CD4-positive, CD25-positive, alpha-beta regulatory T cell (primary cell): ENCODE measurements at regions not wholly inside any gene's neighbourhood (a gene's known extent, or its start where the extent isn't known, plus 50 kb on each side); places are given as distances from the start of the nearest gene placed in this dataset.

Experiments used
- ATAC-seq, 2 donors: fragments of 150-1000 bp; cut with Tn5 transposase; one replicate each; pipeline ENCODE4 v1.10.0; 2021; ENCODE audit warnings: low read depth in 2 of 2, moderate number of reproducible peaks in 2 of 2, moderate library complexity in 1 of 2
- DNase-seq, 3 donors: peaks; one replicate each; pipeline versions ENCODE4 v3.0.0 to v3.0.0-alpha.2; 2012 to 2022; ENCODE audit warnings: mixed read lengths in 1 of 3
- H3K27ac ChIP-seq: one replicate; pipeline ENCODE4 v1.7.0; 2013; ENCODE audit warnings: mild to moderate bottlenecking, low read length; ENCODE audit not compliant: insufficient read depth, poor library complexity, severe bottlenecking
- H3K27me3 ChIP-seq: one replicate; pipeline ENCODE4 v1.7.0; 2013; ENCODE audit warnings: low read length; ENCODE audit not compliant: control insufficient read depth, insufficient read depth
- H3K36me3 ChIP-seq: one replicate; pipeline ENCODE4 v1.7.0; 2013; ENCODE audit warnings: mild to moderate bottlenecking, low read length, moderate library complexity; ENCODE audit not compliant: control insufficient read depth, insufficient read depth
- H3K4me1 ChIP-seq: 2 replicates; pipeline ENCODE4 v1.7.0; 2013; ENCODE audit warnings: mild to moderate bottlenecking, low read length; ENCODE audit not compliant: insufficient read depth, control insufficient read depth, poor library complexity, severe bottlenecking
- H3K4me3 ChIP-seq: one replicate; pipeline ENCODE4 v1.7.0; 2013; ENCODE audit warnings: low read depth, mild to moderate bottlenecking, low read length, moderate library complexity
- H3K9me3 ChIP-seq, 2 experiments: 1 replicate in 1 of 2; 2 replicates in 1 of 2; pipeline ENCODE4 v1.7.0; 2013; ENCODE audit warnings: low read length in 2 of 2, mild to moderate bottlenecking in 1 of 2, moderate library complexity in 1 of 2; ENCODE audit not compliant: control insufficient read depth in 2 of 2
- H3K27ac Mint-ChIP-seq, 3 donors: one replicate each; pipeline ENCODE4 v1.8.0; 2020 to 2022; ENCODE audit warnings: mild to moderate bottlenecking in 3 of 3, mixed read lengths in 3 of 3, moderate library complexity in 2 of 3
- H3K27me3 Mint-ChIP-seq: one replicate; pipeline ENCODE4 v1.8.0; 2022; ENCODE audit warnings: mild to moderate bottlenecking, mixed read lengths
- H3K36me3 Mint-ChIP-seq: one replicate; pipeline ENCODE4 v1.8.0; 2020; ENCODE audit warnings: mixed read lengths
- H3K4me1 Mint-ChIP-seq, 4 donors: one replicate each; pipeline ENCODE4 v1.8.0; 2020 to 2022; ENCODE audit warnings: mixed read lengths in 4 of 4, mild to moderate bottlenecking in 1 of 4
- H3K4me3 Mint-ChIP-seq, 4 donors: one replicate each; pipeline ENCODE4 v1.8.0; 2020 to 2022; ENCODE audit warnings: mild to moderate bottlenecking in 4 of 4, mixed read lengths in 4 of 4, moderate library complexity in 3 of 4
- H3K9me3 Mint-ChIP-seq, 7 donors: one replicate each; pipeline ENCODE4 v1.8.0; 2020 to 2022; ENCODE audit warnings: mixed read lengths in 7 of 7, mild to moderate bottlenecking in 3 of 7, moderate library complexity in 2 of 7

GRCh38 chr14:95398630-95399547, 79.2 kb upstream of the CLMN start:
- H3K9me3 ChIP-seq, result no peaks in the 10 kb centered on the region
- no peak overlapping the region for H3K27ac Mint-ChIP-seq
- no peaks in the 10 kb centered on the region for H3K4me1 ChIP-seq
- no peaks in the 10 kb centered on the region for H3K4me1 Mint-ChIP-seq
- no peak overlapping the region for H3K27ac ChIP-seq
- H3K36me3 Mint-ChIP-seq, result peaks cover 4% of the 10 kb centered on the region
- H3K27me3 Mint-ChIP-seq, result no peaks in the 10 kb centered on the region
- H3K36me3 ChIP-seq, result no peaks in the 10 kb centered on the region
- no peak overlapping the region for H3K4me3 ChIP-seq
- no peaks in the 10 kb centered on the region for H3K27me3 ChIP-seq
- H3K9me3 Mint-ChIP-seq, result peaks cover 0 to 3% (median 0%) of the 10 kb centered on the region in 7 donors
- ATAC-seq (no peak), DNase-seq (no peak)
- no peak overlapping the region for H3K4me3 Mint-ChIP-seq

- no peaks in the 10 kb centered on the region for H3K9me3 ChIP-seq
- H3K4me3 ChIP-seq, result no peak overlapping the region
- no peaks in the 10 kb centered on the region for H3K36me3 ChIP-seq
- DNase-seq (no peak), ATAC-seq (no peak)
- H3K9me3 Mint-ChIP-seq, result peaks cover 0 to 3% (median 0%) of the 10 kb centered on the region in 7 donors
- H3K27me3 ChIP-seq, result no peaks in the 10 kb centered on the region
- H3K4me3 Mint-ChIP-seq, result no peak overlapping the region
- no peaks in the 10 kb centered on the region for H3K27me3 Mint-ChIP-seq
- peaks cover 4% of the 10 kb centered on the region for H3K36me3 Mint-ChIP-seq
- H3K4me1 Mint-ChIP-seq, result no peaks in the 10 kb centered on the region
- no peak overlapping the region for H3K27ac Mint-ChIP-seq
- H3K4me1 ChIP-seq, result no peaks in the 10 kb centered on the region
- no peak overlapping the region for H3K27ac ChIP-seq
Measured at GRCh38 chr14:95397325-95397724, 77.6 kb upstream of the CLMN start.

- Mint-ChIP-seq H3K4me1 (no peaks in the 10 kb centered on the region), H3K36me3 (peaks cover 4% of the 10 kb centered on the region), H3K4me3 (no peak overlapping the region), H3K9me3 (peaks cover 0 to 3% (median 0%) of the 10 kb centered on the region in 7 donors), H3K27me3 (peaks cover 2% of the 10 kb centered on the region), H3K27ac (no peak overlapping the region)
- no peaks in the 10 kb centered on the region for H3K27me3 ChIP-seq
- DNase-seq (peak in 1 of 3 donors; percentile 6), ATAC-seq (no peak)
- H3K27ac ChIP-seq, result no peak overlapping the region
- no peaks in the 10 kb centered on the region for H3K9me3 ChIP-seq
- no peaks in the 10 kb centered on the region for H3K36me3 ChIP-seq
- H3K4me1 ChIP-seq, result no peaks in the 10 kb centered on the region
- no peak overlapping the region for H3K4me3 ChIP-seq
Measured at GRCh38 chr14:95396221-95396620, 76.5 kb upstream of the CLMN start.

- no peak overlapping the region for H3K27ac ChIP-seq
- Mint-ChIP-seq H3K4me3 (no peak overlapping the region), H3K36me3 (peaks cover 4% of the 10 kb centered on the region), H3K27me3 (peaks cover 4% of the 10 kb centered on the region), H3K9me3 (peaks cover 0 to 7% (median 1%) of the 10 kb centered on the region in 7 donors), H3K27ac (no peak overlapping the region), H3K4me1 (no peaks in the 10 kb centered on the region)
- ATAC-seq (no peak), DNase-seq (no peak)
- no peaks in the 10 kb centered on the region for H3K9me3 ChIP-seq
- no peaks in the 10 kb centered on the region for H3K4me1 ChIP-seq
- no peaks in the 10 kb centered on the region for H3K27me3 ChIP-seq
- no peak overlapping the region for H3K4me3 ChIP-seq
- H3K36me3 ChIP-seq, result no peaks in the 10 kb centered on the region
Measured at GRCh38 chr14:95395098-95395737, 75.5 kb upstream of the CLMN start.

GRCh38 chr14:95394297-95395097, 74.8 kb upstream of the CLMN start:
- no peaks in the 10 kb centered on the region for H3K27me3 ChIP-seq
- no peaks in the 10 kb centered on the region for H3K36me3 ChIP-seq
- no peak overlapping the region for H3K4me3 ChIP-seq
- no peaks in the 10 kb centered on the region for H3K9me3 ChIP-seq
- Mint-ChIP-seq H3K9me3 (peaks cover 0 to 7% (median 1%) of the 10 kb centered on the region in 7 donors), H3K4me3 (no peak overlapping the region), H3K4me1 (no peaks in the 10 kb centered on the region), H3K36me3 (peaks cover 4% of the 10 kb centered on the region), H3K27ac (no peak overlapping the region), H3K27me3 (peaks cover 4% of the 10 kb centered on the region)
- H3K4me1 ChIP-seq, result no peaks in the 10 kb centered on the region
- ATAC-seq (no peak), DNase-seq (no peak)
- H3K27ac ChIP-seq, result no peak overlapping the region

GRCh38 chr14:95392841-95393240, 73.1 kb upstream of the CLMN start:
- H3K4me3 Mint-ChIP-seq, result no peak overlapping the region
- ATAC-seq, result no peak
- no peak overlapping the region for H3K27ac ChIP-seq
- H3K36me3 ChIP-seq, result no peaks in the 10 kb centered on the region
- peaks cover 4% of the 10 kb centered on the region for H3K27me3 Mint-ChIP-seq
- peaks cover 4% of the 10 kb centered on the region for H3K36me3 Mint-ChIP-seq
- H3K27ac Mint-ChIP-seq, result no peak overlapping the region
- peaks cover 0 to 7% (median 1%) of the 10 kb centered on the region in 7 donors for H3K9me3 Mint-ChIP-seq
- no peak overlapping the region for H3K4me3 ChIP-seq
- H3K27me3 ChIP-seq, result no peaks in the 10 kb centered on the region
- no peaks in the 10 kb centered on the region for H3K4me1 ChIP-seq
- no peaks in the 10 kb centered on the region for H3K9me3 ChIP-seq
- no peaks in the 10 kb centered on the region for H3K4me1 Mint-ChIP-seq
- DNase-seq, result no peak

GRCh38 chr14:95391331-95391730, 71.6 kb upstream of the CLMN start:
- Histone ChIP-seq H3K4me3 (no peak overlapping the region), H3K4me1 (no peaks in the 10 kb centered on the region), H3K27ac (no peak overlapping the region), H3K27me3 (no peaks in the 10 kb centered on the region), H3K36me3 (no peaks in the 10 kb centered on the region), H3K9me3 (no peaks in the 10 kb centered on the region)
- Mint-ChIP-seq H3K9me3 (peaks cover 0 to 7% (median 1%) of the 10 kb centered on the region in 7 donors), H3K36me3 (peaks cover 4% of the 10 kb centered on the region), H3K4me3 (no peak overlapping the region), H3K27me3 (peaks cover 4% of the 10 kb centered on the region), H3K27ac (no peak overlapping the region), H3K4me1 (no peaks in the 10 kb centered on the region)
- DNase-seq, result no peak
- ATAC-seq, result no peak
